NCI-H524 treated with DMSO at 0.1 percent for 48 hours (cell line): ENCODE measurements at regions not wholly inside any gene's neighbourhood (a gene's known extent, or its start where the extent isn't known, plus 50 kb on each side); places are given as distances from the start of the nearest gene placed in this dataset.
"Not testable (repeated sequence)": the region's sequence is repeated elsewhere in the genome, so short reads cannot be mapped to it uniquely, and the experiment has no call there.

Experiments
- DNase-seq: peaks from one replicate; lab custom pipeline; 2025; lab: John Stamatoyannopoulos, UW

GRCh38 chr1:57572016-57572415, 148.2 kb upstream of the DAB1 start:
- no peak for DNase-seq

DNA sequence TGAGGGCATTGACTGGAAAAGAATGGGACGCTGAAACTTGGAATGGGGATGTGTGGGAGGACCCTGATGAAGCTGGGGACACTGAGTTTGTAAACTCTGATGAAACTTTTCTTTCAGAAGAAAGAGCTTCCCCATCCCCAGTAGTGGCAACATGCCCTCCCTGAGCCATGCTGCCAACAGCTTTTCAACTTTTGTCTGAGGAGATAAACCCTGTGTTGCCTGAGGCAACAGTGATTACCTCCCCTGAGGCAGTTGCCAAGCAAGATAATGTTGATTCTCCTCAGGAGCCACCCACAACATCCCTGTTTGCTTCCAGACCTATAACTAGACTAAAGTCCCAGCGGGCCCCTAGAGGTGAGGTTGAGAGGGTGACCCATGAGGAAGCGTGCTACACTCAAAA, 134.2 kb upstream of the DAB1 start:
- not testable (repeated sequence) for DNase-seq

DNA sequence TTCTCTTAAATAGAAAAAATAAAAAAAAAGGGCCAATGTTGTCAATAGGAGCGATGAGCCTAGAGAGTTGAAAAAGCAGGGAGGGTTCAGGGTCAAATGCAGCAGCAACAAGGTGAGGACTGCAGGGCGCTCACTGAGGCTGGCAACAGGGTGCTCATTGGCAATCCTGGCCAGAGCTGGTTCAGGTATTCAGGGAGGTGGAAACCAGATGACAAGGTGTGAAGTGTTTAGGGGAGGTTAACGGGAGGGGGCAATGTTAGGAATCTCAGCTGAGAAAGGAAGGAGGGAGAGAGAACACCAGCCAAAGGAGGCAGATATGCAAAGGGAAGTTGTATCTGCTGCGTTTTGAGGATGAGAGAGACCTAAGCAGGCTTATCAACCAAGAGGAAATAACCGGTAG, 129.8 kb upstream of the DAB1 start:
- no peak for DNase-seq

DNA sequence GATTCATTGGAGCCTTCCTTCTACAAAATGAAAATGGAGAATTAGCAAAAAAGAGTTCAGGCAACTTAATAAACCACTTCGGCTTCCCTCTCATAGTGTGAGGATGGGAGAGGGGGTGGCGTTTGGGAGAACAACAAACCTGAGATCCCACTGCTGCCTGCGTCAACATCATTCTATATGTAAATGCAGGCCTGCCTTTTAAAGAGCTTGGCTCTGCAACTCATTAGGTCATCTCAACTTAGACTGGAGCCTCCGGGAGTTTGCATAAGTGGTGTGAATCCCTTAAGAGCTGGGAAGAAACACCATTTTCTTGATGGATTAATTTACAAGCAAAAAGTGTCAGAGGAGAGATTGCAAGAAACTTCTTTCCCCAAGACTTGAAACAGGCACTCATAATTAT, 127.6 kb upstream of the DAB1 start:
- DNase-seq = no peak

GRCh38 chr1:57550092-57550491, 126.2 kb upstream of the DAB1 start:
- no peak for DNase-seq

GRCh38 chr1:57549300-57549699, 125.4 kb upstream of the DAB1 start:
- no peak for DNase-seq

- no peak for DNase-seq
Measured at GRCh38 chr1:57546549-57547330, 122.9 kb upstream of the DAB1 start.

GRCh38 chr1:57544345-57544744, 120.5 kb upstream of the DAB1 start:
- peak; percentile 47 for DNase-seq

DNA sequence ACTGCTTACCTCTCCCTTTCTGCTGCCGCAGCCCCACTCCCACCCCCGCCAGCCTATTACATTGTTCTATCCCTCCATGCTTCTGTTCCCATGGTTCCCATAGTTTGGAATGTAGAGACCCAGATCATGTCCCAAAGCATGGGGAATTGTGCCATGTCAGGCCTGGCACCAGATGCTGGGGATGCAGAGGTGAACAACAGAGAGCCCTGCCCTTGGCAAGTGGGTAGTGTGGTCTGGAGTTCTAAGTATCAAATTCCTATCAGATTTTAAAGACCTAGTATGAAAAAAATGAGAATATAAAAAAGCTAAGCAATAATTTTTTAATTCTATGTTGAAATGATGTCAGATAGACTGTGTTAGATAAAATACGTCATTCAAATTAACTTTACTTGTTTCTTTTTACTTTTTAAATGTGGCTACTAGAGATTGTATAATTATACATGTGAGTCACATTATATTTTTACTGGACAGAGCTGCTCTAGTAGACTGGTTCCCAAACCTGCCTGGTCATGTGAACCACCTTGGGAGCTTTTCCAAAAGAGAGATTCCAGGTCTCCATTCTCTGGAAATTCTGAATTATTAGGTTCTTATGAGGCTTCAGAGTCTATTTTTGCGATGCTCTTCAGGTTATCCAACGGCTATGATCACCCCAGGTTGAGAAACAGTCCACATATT, 113.0 kb upstream of the DAB1 start:
- no peak for DNase-seq

DNA sequence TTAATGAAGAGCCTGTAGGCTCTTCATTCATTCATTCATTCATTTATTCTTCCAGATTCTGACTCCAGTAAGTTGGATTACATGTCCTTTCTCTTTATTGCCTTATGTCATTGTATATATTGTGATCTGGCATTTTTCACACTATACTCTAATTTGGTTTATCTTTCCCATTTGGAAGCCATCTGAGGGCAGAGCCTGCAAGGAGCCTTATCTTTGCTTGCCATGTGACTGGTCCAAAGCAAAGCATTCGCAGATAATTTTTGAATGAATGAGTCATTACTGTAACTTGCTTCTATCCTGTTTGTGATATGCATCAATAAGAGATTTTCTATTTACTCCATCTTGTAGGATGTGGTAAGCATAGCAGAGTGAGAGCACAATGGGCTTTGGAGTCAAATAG, 108.4 kb upstream of the DAB1 start:
- no peak for DNase-seq

GRCh38 chr1:57530911-57531260, 107.0 kb upstream of the DAB1 start:
- not testable (repeated sequence) for DNase-seq

GRCh38 chr1:57530206-57530910, 106.5 kb upstream of the DAB1 start:
- DNase-seq = no peak

- DNase-seq = no peak
Measured at GRCh38 chr1:57522575-57522974, 98.7 kb upstream of the DAB1 start.

- DNase-seq = peak; percentile 72
Measured at GRCh38 chr1:57520743-57521515, 97.1 kb upstream of the DAB1 start.

GRCh38 chr1:57518496-57518895, 94.6 kb upstream of the DAB1 start:
- no peak for DNase-seq

- no peak for DNase-seq
Measured at GRCh38 chr1:57517587-57518374, 93.9 kb upstream of the DAB1 start.

DNA sequence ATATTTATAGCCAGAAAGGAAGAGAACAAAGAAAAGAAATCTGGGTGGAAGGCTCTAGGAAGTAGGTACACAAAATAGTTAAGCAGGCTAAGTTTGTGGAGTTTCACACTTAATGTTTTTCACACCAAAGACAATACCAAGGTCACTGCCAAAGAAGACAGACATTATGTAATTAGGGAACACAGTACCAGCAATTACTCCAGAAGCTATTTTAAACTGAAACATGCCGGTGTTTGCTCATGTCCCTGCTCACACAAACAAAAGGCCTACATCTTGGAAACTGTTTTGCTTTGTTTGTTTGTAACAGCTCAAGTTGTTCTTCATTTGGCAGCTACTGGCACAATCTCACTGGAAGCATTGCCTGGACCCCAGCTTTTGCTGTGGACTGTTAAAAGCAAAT, 88.5 kb upstream of the DAB1 start:
- DNase-seq = no peak

- DNase-seq = peak; percentile 94
Measured at GRCh38 chr1:57506941-57507340, 83.1 kb upstream of the DAB1 start.

- no peak for DNase-seq
Measured at GRCh38 chr1:57503337-57503736, 79.5 kb upstream of the DAB1 start.

GRCh38 chr1:57500136-57500830, 76.4 kb upstream of the DAB1 start:
- no peak for DNase-seq

DNA sequence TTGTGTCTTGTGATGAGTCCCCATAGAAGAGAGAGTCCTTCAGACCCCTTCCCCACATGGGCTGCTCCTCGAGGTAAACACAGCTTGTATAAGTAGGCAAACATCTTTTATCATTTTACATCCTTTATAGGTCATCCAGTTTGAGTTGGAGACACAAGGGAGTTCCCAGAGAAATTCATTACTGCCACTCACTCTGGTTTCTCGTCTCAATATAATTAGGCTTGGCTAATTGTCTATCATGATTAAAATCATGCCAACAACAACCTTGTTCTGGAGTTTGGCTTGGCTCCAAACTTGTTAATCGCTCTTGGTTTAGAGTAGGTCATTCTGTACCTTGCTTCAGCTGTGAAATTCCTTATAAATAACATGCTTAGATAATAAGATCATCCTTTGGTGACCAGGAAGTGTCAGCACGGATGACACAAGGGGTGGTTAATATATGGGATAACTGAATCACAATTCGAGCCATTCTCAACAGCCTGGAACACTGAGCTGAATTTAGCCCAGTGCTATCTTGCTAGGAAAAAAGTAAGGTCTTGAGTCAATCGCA, 70.7 kb upstream of the DAB1 start:
- no peak for DNase-seq
